Right cardiac atrium (tissue), 5 donors: ENCODE measurements at regions not wholly inside any gene's neighbourhood (a gene's known extent, or its start where the extent isn't known, plus 50 kb on each side); places are given as distances from the start of the nearest gene placed in this dataset.

Experiments used
- ATAC-seq, 2 donors: fragments of 200-7000 bp; cut with Tn5 transposase; one replicate each; pipeline versions ENCODE4 v1.8.0 to v1.9.1; 2020; ENCODE audit warnings: moderate library complexity in 2 of 2, mild to moderate bottlenecking in 1 of 2
- DNase-seq, 3 donors: peaks; one replicate each; pipeline ENCODE4 v3.0.0-alpha.2; 2020
- H3K27ac ChIP-seq: one replicate; pipeline ENCODE4 v1.5.1; 2013; ENCODE audit warnings: mild to moderate bottlenecking, low read length, control low read depth, moderate library complexity
- H3K27me3 ChIP-seq: one replicate; pipeline ENCODE4 v1.6.1; 2013; ENCODE audit not compliant: control insufficient read depth, insufficient read depth
- H3K4me1 ChIP-seq: one replicate; pipeline ENCODE4 v1.6.1; 2013; ENCODE audit warnings: low read length; ENCODE audit not compliant: control insufficient read depth, insufficient read depth
- H3K4me3 ChIP-seq: one replicate; pipeline ENCODE4 v1.5.1; 2013; ENCODE audit warnings: low read length, control low read depth
- H3K9me3 ChIP-seq: one replicate; pipeline ENCODE4 v1.6.1; 2013; ENCODE audit warnings: low read length; ENCODE audit not compliant: control insufficient read depth
- WGBS: extraction: QIAGEN DNeasy Blood & Tissue Kit; methylation state at CpG from one replicate; pipeline ENCODE4 v1.1.7; 2013; 5-methylcytosine and 5-hydroxymethylcytosine counted together
- intact Hi-C, 4 donors: fragments of 100-400 bp; cut with DNase I; formaldehyde crosslinking; loops; one replicate each; pipeline versions ENCODE4 v1.11.0 to v1.14.0; 2022 to 2023
- donor health status: healthy with polysubstance abuse.
- donor health status: DM: no; HTN: yes; CAD: no.
- donor health status: DM: no; HTN: no; CAD: no.
- donor health status: DM: no; HTN: yes; CAD: no; lungs with severe emphysema.
- donor health status: DM: yes; HTN: yes; CAD: no.

DNA sequence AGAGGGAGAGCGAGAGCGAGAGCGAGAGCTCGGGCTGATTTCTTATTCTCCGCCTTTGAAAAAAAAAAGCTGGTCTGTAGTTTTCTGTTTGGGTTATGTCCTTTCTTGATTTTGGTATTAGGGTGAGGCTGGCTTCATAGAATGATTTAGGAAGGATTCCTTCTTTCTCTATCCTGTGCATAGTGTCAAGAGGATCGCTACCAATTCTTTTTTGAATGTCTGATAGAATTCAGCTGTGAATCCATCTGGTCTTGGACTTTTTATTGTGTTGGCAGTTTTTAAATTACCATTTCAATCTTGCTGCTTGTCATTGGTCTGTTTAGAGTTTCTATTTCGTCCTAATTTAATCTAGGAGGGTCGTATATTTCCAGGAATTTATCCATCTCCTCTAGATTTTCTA is 1414.6 kb upstream of the MIR17HG start:
- Histone ChIP-seq H3K4me1 (no peaks in the 10 kb centered on the region), H3K27ac (no peak overlapping the region), H3K27me3 (no peaks in the 10 kb centered on the region), H3K9me3 (no peaks in the 10 kb centered on the region), H3K4me3 (no peak overlapping the region)
- WGBS: 87% methylated on average over 8 of the region's 8 CpGs
- intact Hi-C loops: no loop called here
- no peak for DNase-seq
- no peak for ATAC-seq

DNA sequence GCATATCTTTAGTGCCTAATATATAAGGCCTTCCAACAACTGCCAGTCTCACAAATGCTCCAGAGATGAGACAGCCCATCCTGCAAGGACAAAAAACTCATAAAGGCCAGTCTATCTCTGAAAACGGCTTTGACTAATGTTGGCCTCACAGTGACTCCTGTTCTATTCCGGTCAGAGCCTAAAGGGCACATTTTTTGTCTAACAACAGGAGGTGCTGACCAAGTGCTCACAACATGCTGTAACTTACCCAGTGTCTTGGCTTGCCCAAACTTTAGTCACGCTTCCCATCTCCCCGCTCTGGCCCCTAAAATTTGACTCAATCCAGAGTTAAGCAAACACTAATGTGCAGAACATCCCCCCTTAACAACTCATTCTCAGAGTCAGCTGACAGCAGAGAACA is 1411.2 kb upstream of the MIR17HG start:
- DNase-seq: no peak
- Histone ChIP-seq H3K9me3 (no peaks in the 10 kb centered on the region), H3K4me3 (no peak overlapping the region), H3K4me1 (no peaks in the 10 kb centered on the region), H3K27ac (no peak overlapping the region), H3K27me3 (no peaks in the 10 kb centered on the region)
- no peak for ATAC-seq
- intact Hi-C loops: no loop called here
- 67% methylated on average over 4 of the region's 4 CpGs for WGBS

DNA sequence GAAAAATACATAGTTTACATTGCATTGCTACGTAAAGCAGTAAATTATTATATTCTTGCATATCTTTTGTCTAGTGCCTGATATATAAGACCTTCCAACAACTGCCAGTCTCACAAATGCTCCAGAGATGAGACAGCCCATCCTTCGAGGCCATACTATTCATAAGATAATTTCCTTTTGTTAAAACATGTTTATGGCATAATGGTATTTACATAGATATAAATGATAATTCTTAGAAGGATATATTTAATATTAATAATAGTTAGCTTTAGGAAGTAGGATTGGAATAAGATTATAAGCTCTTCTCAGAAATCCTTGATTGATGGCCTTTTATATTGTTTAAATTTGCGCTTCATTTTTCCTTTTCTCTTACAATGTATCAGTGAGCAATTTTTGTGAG is 1410.1 kb upstream of the MIR17HG start:
- H3K27ac ChIP-seq: no peak overlapping the region
- 80% methylated on average over 3 of the region's 3 CpGs for WGBS
- H3K9me3 ChIP-seq: no peaks in the 10 kb centered on the region
- H3K4me1 ChIP-seq: no peaks in the 10 kb centered on the region
- H3K27me3 ChIP-seq: no peaks in the 10 kb centered on the region
- no peak overlapping the region for H3K4me3 ChIP-seq
- no peak for DNase-seq
- no peak for ATAC-seq
- intact Hi-C loops: no loop called here

DNA sequence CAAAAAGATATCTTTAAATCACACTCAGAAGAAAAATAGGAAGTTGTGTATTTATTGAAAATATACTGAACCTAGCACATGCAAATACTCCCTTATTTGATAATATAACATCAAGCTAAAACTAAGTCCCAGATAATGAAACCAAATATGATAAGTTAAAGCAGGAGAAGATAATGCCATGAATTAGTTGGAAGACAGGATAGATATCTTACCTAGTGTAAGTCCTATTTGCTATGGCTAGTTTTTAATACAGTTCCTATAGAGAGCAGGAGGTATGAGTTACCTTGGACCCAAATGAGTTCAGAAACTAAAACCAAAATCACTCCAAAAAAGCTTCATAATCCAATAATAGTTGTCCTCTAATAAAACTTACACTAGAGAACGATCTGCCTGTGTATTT is 1407.1 kb upstream of the MIR17HG start:
- Histone ChIP-seq H3K4me3 (no peak overlapping the region), H3K4me1 (no peaks in the 10 kb centered on the region), H3K27ac (no peak overlapping the region), H3K9me3 (no peaks in the 10 kb centered on the region), H3K27me3 (no peaks in the 10 kb centered on the region)
- ATAC-seq (no peak), DNase-seq (no peak)
- intact Hi-C loops: no loop called here
- 81% methylated on average over 1 of the region's 1 CpG for WGBS

DNA sequence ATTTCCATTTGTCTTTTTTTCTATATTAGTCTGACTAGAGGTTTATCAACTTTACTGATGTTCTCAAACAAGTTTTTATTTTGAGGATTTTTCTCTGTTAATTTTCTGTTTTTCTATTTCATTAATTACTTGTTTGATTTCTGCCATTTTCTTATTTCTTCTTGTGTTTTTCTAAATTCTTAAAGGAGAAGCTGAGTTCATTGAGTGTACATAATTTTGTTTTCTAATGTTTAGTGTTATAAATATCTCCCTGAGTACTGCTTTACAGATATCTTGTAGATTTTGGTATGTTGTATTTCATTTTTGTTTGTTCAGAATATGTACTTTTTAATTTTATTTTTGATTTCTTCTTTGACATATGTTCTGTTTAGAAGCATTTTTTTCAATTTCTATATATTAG is 1404.3 kb upstream of the MIR17HG start:
- no peak overlapping the region for H3K4me3 ChIP-seq
- H3K27me3 ChIP-seq: no peaks in the 10 kb centered on the region
- intact Hi-C loops: no loop called here
- H3K4me1 ChIP-seq: no peaks in the 10 kb centered on the region
- DNase-seq: no peak
- no peak for ATAC-seq
- H3K27ac ChIP-seq: no peak overlapping the region
- H3K9me3 ChIP-seq: no peaks in the 10 kb centered on the region

DNA sequence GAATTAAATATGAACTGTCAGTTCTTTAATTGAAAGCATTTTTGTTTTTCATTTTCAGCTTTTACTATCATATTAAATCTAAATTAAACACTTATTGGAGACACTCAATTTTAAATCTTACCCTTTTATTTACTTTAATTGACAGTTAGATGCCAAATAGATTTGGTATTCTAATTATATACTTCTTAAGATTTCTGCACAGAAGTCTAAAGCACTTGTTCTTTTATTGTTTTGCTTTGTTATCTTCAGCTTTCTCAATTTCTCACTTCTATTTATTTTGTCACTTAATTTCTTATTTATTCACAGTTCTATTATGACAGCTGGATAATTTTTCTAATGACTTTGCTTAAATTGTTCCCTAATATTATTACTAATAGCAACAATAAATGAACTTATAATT is 1397.3 kb upstream of the MIR17HG start:
- Histone ChIP-seq H3K4me3 (no peak overlapping the region), H3K9me3 (no peaks in the 10 kb centered on the region), H3K4me1 (no peaks in the 10 kb centered on the region), H3K27ac (no peak overlapping the region), H3K27me3 (no peaks in the 10 kb centered on the region)
- DNase-seq (no peak), ATAC-seq (no peak)
- intact Hi-C loops: no loop called here

DNA sequence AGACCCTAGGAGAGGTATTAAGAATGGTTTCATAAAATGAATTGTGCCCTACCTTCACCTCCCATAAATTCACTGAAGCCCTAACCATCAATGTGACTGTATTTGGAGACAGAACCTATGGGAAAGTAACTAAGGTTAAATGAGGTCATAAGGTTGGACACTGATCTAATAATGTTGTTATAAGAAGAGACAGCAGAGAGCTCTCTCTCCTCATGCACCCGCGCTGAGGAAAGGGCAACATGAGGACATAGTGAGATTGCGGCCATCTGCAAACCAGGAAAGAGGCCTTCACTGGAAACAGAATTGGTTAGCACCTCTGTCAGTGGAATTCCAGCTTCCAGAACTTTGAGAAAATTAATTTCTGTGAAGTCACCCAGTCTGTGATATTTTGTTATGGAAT is 1396.1 kb upstream of the MIR17HG start:
- Histone ChIP-seq H3K4me3 (no peak overlapping the region), H3K27ac (no peak overlapping the region), H3K27me3 (no peaks in the 10 kb centered on the region), H3K4me1 (no peaks in the 10 kb centered on the region), H3K9me3 (no peaks in the 10 kb centered on the region)
- DNase-seq: no peak
- intact Hi-C loops: no loop called here
- WGBS: 77% methylated on average over 3 of the region's 3 CpGs
- no peak for ATAC-seq

DNA sequence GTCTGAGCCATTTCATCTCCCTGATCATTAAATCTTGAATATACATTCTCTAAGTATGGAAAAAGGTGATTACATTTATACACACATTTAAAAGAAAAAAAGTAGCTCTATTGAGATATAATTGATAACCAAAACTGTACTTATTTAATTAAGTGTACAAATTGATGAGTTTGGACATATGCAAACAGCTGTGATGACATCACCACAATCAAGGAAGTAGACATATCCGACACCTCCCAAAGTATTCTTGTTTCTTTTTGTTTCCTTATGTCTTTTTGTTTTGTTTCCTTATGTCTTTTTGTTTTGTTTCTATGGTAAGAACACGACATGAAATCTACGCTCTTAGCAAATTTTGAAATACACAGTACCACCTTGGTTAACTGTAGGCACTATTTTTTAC is 1393.9 kb upstream of the MIR17HG start:
- 69% methylated on average over 3 of the region's 3 CpGs for WGBS
- intact Hi-C loops: no loop called here
- no peak for ATAC-seq

DNA sequence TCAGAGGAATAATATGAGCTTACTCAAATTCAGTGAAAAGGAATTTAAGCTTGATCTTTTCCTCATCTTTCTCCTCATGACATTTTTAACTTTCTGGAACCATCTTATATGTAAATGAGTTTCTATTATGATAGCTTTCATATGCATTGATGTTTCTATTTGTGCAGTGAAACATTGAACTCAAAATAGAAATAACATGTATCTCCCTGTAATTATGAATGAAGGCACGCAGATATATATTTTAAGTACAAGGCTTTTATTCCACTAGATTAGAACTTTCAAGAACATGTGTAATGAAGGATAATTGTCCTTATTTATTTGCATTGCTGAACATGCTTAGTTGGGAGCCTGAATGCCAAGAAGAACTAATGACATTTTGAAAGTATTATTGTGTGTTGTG is 1391.7 kb upstream of the MIR17HG start:
- H3K9me3 ChIP-seq: no peaks in the 10 kb centered on the region
- H3K4me1 ChIP-seq: no peaks in the 10 kb centered on the region
- H3K27me3 ChIP-seq: no peaks in the 10 kb centered on the region
- no peak for DNase-seq
- WGBS: 89% methylated on average over 1 of the region's 1 CpG
- H3K4me3 ChIP-seq: no peak overlapping the region
- H3K27ac ChIP-seq: no peak overlapping the region
- intact Hi-C loops: no loop called here
- ATAC-seq: no peak

More for the DNA sequence above, 1393.9 kb upstream of the MIR17HG start:
- Histone ChIP-seq H3K9me3 (no peaks in the 10 kb centered on the region), H3K4me3 (no peak overlapping the region), H3K27me3 (no peaks in the 10 kb centered on the region), H3K27ac (no peak overlapping the region), H3K4me1 (no peaks in the 10 kb centered on the region)
- DNase-seq: no peak

DNA sequence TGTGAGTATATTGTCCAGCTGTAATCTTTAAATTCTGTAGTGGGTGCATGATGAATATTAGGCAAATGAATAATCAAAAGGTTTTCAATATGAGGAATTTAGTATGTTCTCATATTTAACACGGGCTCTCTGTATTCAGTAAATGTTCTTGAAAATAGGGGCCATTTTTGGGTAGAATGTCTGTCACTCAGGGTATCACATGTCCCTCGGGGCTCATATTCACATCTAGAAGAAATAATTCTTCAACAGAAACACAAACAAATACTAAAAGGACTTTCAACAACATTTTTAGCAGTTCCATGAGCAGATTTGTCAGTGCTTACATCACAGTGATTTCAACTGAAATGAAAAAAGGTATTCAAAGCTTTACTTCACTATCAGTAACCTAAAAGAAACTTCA is 1388.4 kb upstream of the MIR17HG start:
- Histone ChIP-seq H3K4me3 (no peak overlapping the region), H3K27me3 (no peaks in the 10 kb centered on the region), H3K9me3 (no peaks in the 10 kb centered on the region), H3K27ac (no peak overlapping the region), H3K4me1 (no peaks in the 10 kb centered on the region)
- DNase-seq (no peak), ATAC-seq (no peak)
- intact Hi-C loops: no loop called here
- WGBS: 66% methylated on average over 2 of the region's 2 CpGs

DNA sequence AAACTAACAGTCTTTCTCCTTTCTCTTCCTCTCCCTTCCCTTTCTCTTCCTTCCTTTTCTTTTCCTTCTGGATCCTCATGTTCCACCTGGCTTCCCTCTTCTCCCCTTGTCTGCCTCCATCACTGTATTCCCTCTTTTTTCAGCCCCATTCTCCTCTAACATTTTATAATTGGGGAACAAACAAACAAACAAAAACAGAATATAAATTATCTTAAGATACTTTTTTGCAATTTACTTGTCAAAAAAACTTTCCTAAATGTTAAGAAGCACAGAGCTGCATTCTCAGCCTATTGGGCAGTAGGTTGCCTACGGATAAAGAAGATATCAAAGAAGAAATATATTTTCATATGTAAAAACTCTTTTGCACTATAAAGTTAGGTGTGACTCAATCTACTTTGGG is 1382.2 kb upstream of the MIR17HG start:
- no peak overlapping the region for H3K27ac ChIP-seq
- ATAC-seq (no peak), DNase-seq (no peak)
- H3K4me1 ChIP-seq: no peaks in the 10 kb centered on the region
- H3K9me3 ChIP-seq: no peaks in the 10 kb centered on the region
- intact Hi-C loops: no loop called here
- no peaks in the 10 kb centered on the region for H3K27me3 ChIP-seq
- 73% methylated on average over 1 of the region's 1 CpG for WGBS
- no peak overlapping the region for H3K4me3 ChIP-seq

DNA sequence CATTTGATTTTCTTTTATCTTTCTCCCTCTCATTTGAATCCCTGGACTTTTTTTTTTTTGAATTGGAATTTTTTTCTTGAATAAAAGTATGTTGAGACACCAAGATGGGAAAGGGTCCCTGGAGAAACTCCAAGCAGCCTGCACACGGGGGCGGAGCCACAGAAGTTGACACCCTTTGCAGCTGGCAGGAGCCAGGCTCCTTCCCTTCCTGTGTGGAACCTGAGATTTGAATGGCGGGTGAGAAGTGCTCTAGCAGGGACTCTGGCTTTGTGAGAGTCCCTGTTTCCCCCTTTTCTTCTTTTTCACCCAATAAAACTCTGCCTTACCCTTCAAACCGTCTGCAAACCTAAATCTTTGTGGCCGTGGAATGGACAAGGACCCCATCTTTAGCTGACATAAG is 1381.0 kb upstream of the MIR17HG start:
- H3K27ac ChIP-seq: no peak overlapping the region
- DNase-seq (no peak), ATAC-seq (no peak)
- no peak overlapping the region for H3K4me3 ChIP-seq
- no peaks in the 10 kb centered on the region for H3K9me3 ChIP-seq
- intact Hi-C loops: no loop called here
- WGBS: 70% methylated on average over 5 of the region's 5 CpGs
- H3K27me3 ChIP-seq: no peaks in the 10 kb centered on the region
- H3K4me1 ChIP-seq: no peaks in the 10 kb centered on the region
